ENCODE measurements at regions not wholly inside any gene's neighbourhood (a gene's known extent, or its start where the extent isn't known, plus 50 kb on each side); places are given as distances from the start of the nearest gene placed in this dataset.

- Histone ChIP-seq H3K4me3 (ENCODE audit: insufficient read depth, low read length, poor library complexity, severe bottlenecking) (no peak overlapping the region), H3K27ac (ENCODE audit: low read depth, low read length) (no peak overlapping the region), H3F3A (ENCODE audit: insufficient read depth) (no peaks in the 10 kb centered on the region), H2AFZ (ENCODE audit: low read depth, low read length, severe bottlenecking) (no peak overlapping the region), H3K79me2 (ENCODE audit: insufficient read depth, low read length) (no peaks in the 10 kb centered on the region), H3K9me3 (ENCODE audit: insufficient read depth, low read length) (no peaks in the 10 kb centered on the region), H3K4me2 (ENCODE audit: low read depth, low read length, poor library complexity, severe bottlenecking) (no peak overlapping the region), H3K9ac (ENCODE audit: low read length) (no peak overlapping the region), H3K9me2 (replicated peaks; ENCODE audit: insufficient read depth, low read length) (no peaks in the 10 kb centered on the region), H3K27me3 (ENCODE audit: low read length) (no peaks in the 10 kb centered on the region), H3K36me3 (ENCODE audit: low read length) (no peaks in the 10 kb centered on the region), H4K20me1 (ENCODE audit: low read depth, low read length) (no peaks in the 10 kb centered on the region)
- TF ChIP-seq CTCF (IDR thresholded peaks at IDR 0.05; ENCODE audit: insufficient read depth, low read length, poor library complexity, severe bottlenecking) (no peak), EZH2phosphoT487 (conservative IDR thresholded peaks at IDR 0.05; ENCODE audit: low read length) (no peak)
Measured at GRCh38 chr4:149008415-149009025, 566.3 kb upstream of the NR3C2 start.

GRCh38 chr4:149005191-149005590, 563.0 kb upstream of the NR3C2 start:
- Histone ChIP-seq H3K4me2 (ENCODE audit: low read depth, low read length, poor library complexity, severe bottlenecking) (no peak overlapping the region), H4K20me1 (ENCODE audit: low read depth, low read length) (no peaks in the 10 kb centered on the region), H3K27ac (ENCODE audit: low read depth, low read length) (no peak overlapping the region), H3K36me3 (ENCODE audit: low read length) (no peaks in the 10 kb centered on the region), H3K27me3 (ENCODE audit: low read length) (no peaks in the 10 kb centered on the region), H3K79me2 (ENCODE audit: insufficient read depth, low read length) (no peaks in the 10 kb centered on the region), H3K9me2 (replicated peaks; ENCODE audit: insufficient read depth, low read length) (no peaks in the 10 kb centered on the region), H3K9ac (ENCODE audit: low read length) (no peak overlapping the region), H3K4me3 (ENCODE audit: insufficient read depth, low read length, poor library complexity, severe bottlenecking) (no peak overlapping the region), H3K9me3 (ENCODE audit: insufficient read depth, low read length) (no peaks in the 10 kb centered on the region), H3F3A (ENCODE audit: insufficient read depth) (no peaks in the 10 kb centered on the region), H2AFZ (ENCODE audit: low read depth, low read length, severe bottlenecking) (no peak overlapping the region)
- TF ChIP-seq CTCF (IDR thresholded peaks at IDR 0.05; ENCODE audit: insufficient read depth, low read length, poor library complexity, severe bottlenecking) (no peak), EZH2phosphoT487 (conservative IDR thresholded peaks at IDR 0.05; ENCODE audit: low read length) (no peak)

DNA sequence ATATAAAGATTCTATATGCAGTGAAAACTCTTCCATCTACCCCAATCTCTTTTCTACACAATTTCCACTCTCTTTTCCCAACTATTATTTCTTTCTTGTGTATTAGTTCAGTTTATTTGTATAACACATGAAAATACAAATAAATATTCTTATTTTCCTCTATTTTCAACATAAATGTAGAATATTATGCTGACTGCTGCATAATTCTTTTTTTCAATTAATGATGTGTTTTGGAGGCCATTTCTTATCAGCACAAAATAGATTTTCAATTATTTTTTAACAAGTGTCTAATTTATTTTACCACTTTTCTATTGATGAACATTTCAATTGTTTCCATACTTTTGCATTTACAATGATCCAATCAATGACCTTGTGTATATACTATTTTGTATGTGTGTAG, 557.7 kb upstream of the NR3C2 start:
- no peaks in the 10 kb centered on the region for H3K79me2 ChIP-seq (ENCODE audit: insufficient read depth, low read length)
- H3K4me2 ChIP-seq (ENCODE audit: low read depth, low read length, poor library complexity, severe bottlenecking), result no peak overlapping the region
- no peak overlapping the region for H3K9ac ChIP-seq (ENCODE audit: low read length)
- no peaks in the 10 kb centered on the region for H3K27me3 ChIP-seq (ENCODE audit: low read length)
- H3K4me3 ChIP-seq (ENCODE audit: insufficient read depth, low read length, poor library complexity, severe bottlenecking), result no peak overlapping the region
- TF ChIP-seq CTCF (IDR thresholded peaks at IDR 0.05; ENCODE audit: insufficient read depth, low read length, poor library complexity, severe bottlenecking) (no peak), EZH2phosphoT487 (conservative IDR thresholded peaks at IDR 0.05; ENCODE audit: low read length) (no peak)
- no peak overlapping the region for H3K27ac ChIP-seq (ENCODE audit: low read depth, low read length)
- no peaks in the 10 kb centered on the region for H3K36me3 ChIP-seq (ENCODE audit: low read length)
- no peaks in the 10 kb centered on the region for H3F3A ChIP-seq (ENCODE audit: insufficient read depth)
- H3K9me3 ChIP-seq (ENCODE audit: insufficient read depth, low read length), result no peaks in the 10 kb centered on the region
- H4K20me1 ChIP-seq (ENCODE audit: low read depth, low read length), result no peaks in the 10 kb centered on the region
- H3K9me2 ChIP-seq (replicated peaks; ENCODE audit: insufficient read depth, low read length), result no peaks in the 10 kb centered on the region
- no peak overlapping the region for H2AFZ ChIP-seq (ENCODE audit: low read depth, low read length, severe bottlenecking)
